T47D (cell line): ENCODE measurements at regions not wholly inside any gene's neighbourhood (a gene's known extent, or its start where the extent isn't known, plus 50 kb on each side); places are given as distances from the start of the nearest gene placed in this dataset.

Experiments
- DNase-seq, 2 experiments: peaks; one replicate each; pipeline versions ENCODE4 v3.0.0 to v3.0.0-alpha.2; 2011 to 2012; ENCODE audit warnings: low read depth in 1 of 2, low spot score in 1 of 2
- JUND ChIP-seq: IDR thresholded peaks from 2 replicates; pipeline ENCODE4 v1.6.1; 2012; ENCODE audit warnings: low read depth
- in situ Hi-C: cut with HindIII; loops from 2 replicates; pipeline ENCODE4 v1.10.0; 2016; ENCODE audit warnings: low sequenced_read_pairs, low pct_unique_long_range_greater_than_20kb

- in situ Hi-C loops: no loop called here
- TF ChIP-seq JUND: no peak
- no peak for DNase-seq
Measured at GRCh38 chr6:84816741-84817140, 52.3 kb upstream of the TBX18 start.

DNA sequence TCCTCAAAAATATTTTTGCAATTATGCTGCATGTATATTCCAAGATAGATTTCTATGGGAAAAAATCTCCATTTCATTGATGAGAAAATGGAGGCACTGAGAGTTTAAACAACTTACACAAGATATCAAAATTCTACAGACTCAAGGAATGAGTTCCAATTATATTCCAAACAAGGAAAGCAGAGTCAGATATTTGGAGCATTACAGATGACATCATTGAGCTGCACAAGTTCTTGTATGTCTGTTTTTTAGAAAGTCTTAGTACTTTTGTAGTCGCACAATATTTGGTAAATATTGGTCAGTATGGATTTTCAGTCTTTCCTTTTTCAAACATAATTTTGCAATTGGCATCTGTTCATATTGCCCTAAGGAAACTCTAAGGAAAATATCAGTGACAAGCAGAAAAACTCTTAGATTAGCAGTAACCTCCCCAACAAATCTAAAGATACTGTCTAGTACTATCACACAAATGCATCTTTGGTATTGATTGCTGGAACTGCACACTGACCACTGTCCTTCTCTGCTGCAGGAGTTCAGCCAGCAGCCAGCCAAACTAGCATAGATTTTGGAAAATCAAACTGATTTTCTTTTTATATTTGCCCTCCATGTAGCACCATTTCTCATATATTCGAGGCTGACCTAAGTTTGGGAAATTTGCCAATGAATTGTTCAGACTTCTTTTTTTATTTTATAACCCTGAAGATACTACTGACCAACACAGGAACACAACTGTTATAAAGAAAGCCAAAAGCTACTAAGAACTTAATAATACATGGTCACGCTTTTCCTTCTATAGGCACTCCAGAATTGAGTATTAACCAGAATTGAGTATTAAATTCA lies 51.7 kb upstream of the TBX18 start:
- in situ Hi-C loops: no loop called here
- DNase-seq: no peak
- no peak for TF ChIP-seq JUND
